Hepatocyte (in vitro differentiated cells): ENCODE measurements at regions not wholly inside any gene's neighbourhood (a gene's known extent, or its start where the extent isn't known, plus 50 kb on each side); places are given as distances from the start of the nearest gene placed in this dataset.

ENCODE experiments used
- DNase-seq: peaks from one replicate; pipeline ENCODE4 v3.0.0-alpha.2; 2016; ENCODE audit warnings: low spot score
- H2AFZ ChIP-seq: fragments of 200-600 bp; sonication (generic); 2 replicates; pipeline ENCODE4 v1.6.0; 2016; ENCODE audit warnings: antibody characterized with exemption, mild to moderate bottlenecking
- H3K27ac ChIP-seq: fragments of 200-600 bp; sonication (generic); 2 replicates; pipeline ENCODE4 v1.5.1; 2016; ENCODE audit warnings: mild to moderate bottlenecking
- H3K27me3 ChIP-seq: fragments of 200-600 bp; sonication (generic); 2 replicates; pipeline ENCODE4 v1.6.1; 2016
- H3K36me3 ChIP-seq: fragments of 200-600 bp; sonication (generic); replicated peaks from 2 replicates; pipeline ENCODE4 v1.5.1; 2016; ENCODE audit warnings: low read depth; ENCODE audit not compliant: insufficient read depth
- H3K4me1 ChIP-seq: fragments of 200-600 bp; sonication (generic); 2 replicates; pipeline ENCODE4 v1.5.1; 2016; ENCODE audit warnings: mild to moderate bottlenecking, moderate library complexity; ENCODE audit not compliant: insufficient read depth
- H3K4me2 ChIP-seq: fragments of 200-600 bp; sonication (generic); 2 replicates; pipeline ENCODE4 v1.6.0; 2016
- H3K4me3 ChIP-seq: fragments of 200-600 bp; sonication (generic); 2 replicates; pipeline ENCODE4 v1.5.1; 2016; ENCODE audit warnings: mild to moderate bottlenecking
- H3K79me2 ChIP-seq: fragments of 200-600 bp; sonication (generic); 2 replicates; pipeline ENCODE4 v1.6.0; 2017; ENCODE audit warnings: mild to moderate bottlenecking
- H3K9me2 ChIP-seq: fragments of 200-600 bp; sonication (generic); replicated peaks from 2 replicates; pipeline ENCODE4 v1.6.0; 2017; ENCODE audit warnings: mild to moderate bottlenecking; ENCODE audit not compliant: insufficient read depth
- H3K9me3 ChIP-seq: fragments of 200-600 bp; sonication (generic); 2 replicates; pipeline ENCODE4 v1.5.1; 2016; ENCODE audit warnings: low read depth, mild to moderate bottlenecking
- H4K20me1 ChIP-seq: fragments of 200-600 bp; sonication (generic); 2 replicates; pipeline ENCODE4 v1.6.0; 2016; ENCODE audit warnings: mild to moderate bottlenecking; ENCODE audit not compliant: insufficient read depth, poor library complexity, severe bottlenecking
- CTCF ChIP-seq: fragments of 200-600 bp; sonication (generic); IDR thresholded peaks from 2 replicates; pipeline ENCODE4 v1.5.1; 2016; ENCODE audit warnings: antibody characterized with exemption, mild to moderate bottlenecking; ENCODE audit not compliant: poor library complexity
- EZH2 ChIP-seq: fragments of 200-600 bp; sonication (generic); IDR thresholded peaks from 2 replicates; pipeline ENCODE4 v1.6.1; 2016; ENCODE audit warnings: antibody characterized with exemption, mild to moderate bottlenecking, borderline replicate concordance
- EZH2phosphoT487 ChIP-seq: fragments of 200-600 bp; sonication (generic); IDR thresholded peaks from one replicate; pipeline ENCODE4 v1.6.1; 2018; ENCODE audit warnings: antibody characterized with exemption, mild to moderate bottlenecking, low read depth, moderate library complexity; ENCODE audit not compliant: unreplicated experiment, severe bottlenecking
- WGBS: methylation state at CpG from one replicate; pipeline ENCODE4 v1.1.6; 2016; ENCODE audit warnings: low lambda C conversion rate; ENCODE audit errors: missing lambda C conversion rate; 5-methylcytosine and 5-hydroxymethylcytosine counted together

DNA sequence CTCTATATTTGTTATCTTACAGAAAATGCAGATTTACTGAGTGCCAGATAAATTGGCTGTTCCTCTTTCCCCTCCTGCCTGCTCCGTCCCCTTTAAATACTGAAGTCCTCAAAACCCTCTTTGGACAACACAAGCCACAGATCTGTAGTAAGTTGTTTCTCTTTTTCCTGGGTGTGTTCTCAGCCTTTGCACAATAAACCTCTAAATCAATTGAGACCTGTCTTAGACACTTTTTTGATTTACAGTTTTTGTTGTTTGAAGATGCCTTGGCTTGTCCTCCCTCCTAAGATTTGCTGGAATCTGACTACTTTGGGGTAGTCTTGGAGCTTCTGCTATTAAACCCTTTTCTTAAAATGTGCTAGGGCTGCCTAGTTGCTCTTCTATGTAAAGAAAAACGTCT lies 60.9 kb upstream of the EIF2S2 start:
- H3K79me2 ChIP-seq = no peaks in the 10 kb centered on the region
- DNase-seq = no peak
- H3K4me2 ChIP-seq = no peak overlapping the region
- no peak overlapping the region for H2AFZ ChIP-seq
- H3K4me1 ChIP-seq = no peaks in the 10 kb centered on the region
- H3K9me2 ChIP-seq = no peaks in the 10 kb centered on the region
- WGBS = 72% methylated on average over 2 of the region's 2 CpGs
- H3K36me3 ChIP-seq = no peaks in the 10 kb centered on the region
- TF ChIP-seq CTCF (no peak), EZH2phosphoT487 (no peak), EZH2 (no peak)
- H3K27ac ChIP-seq = no peak overlapping the region
- H3K4me3 ChIP-seq = no peak overlapping the region
- no peaks in the 10 kb centered on the region for H3K27me3 ChIP-seq
- no peaks in the 10 kb centered on the region for H4K20me1 ChIP-seq
- H3K9me3 ChIP-seq = no peaks in the 10 kb centered on the region

- H3K4me2 ChIP-seq = no peak overlapping the region
- H3K4me1 ChIP-seq = no peaks in the 10 kb centered on the region
- no peaks in the 10 kb centered on the region for H3K27me3 ChIP-seq
- no peak for DNase-seq
- H3K4me3 ChIP-seq = no peak overlapping the region
- no peaks in the 10 kb centered on the region for H3K9me2 ChIP-seq
- no peaks in the 10 kb centered on the region for H3K36me3 ChIP-seq
- no peaks in the 10 kb centered on the region for H4K20me1 ChIP-seq
- no peak overlapping the region for H3K27ac ChIP-seq
- H2AFZ ChIP-seq = no peak overlapping the region
- no peak for TF ChIP-seq CTCF
- no peak for TF ChIP-seq EZH2
- no peak for TF ChIP-seq EZH2phosphoT487
- no peaks in the 10 kb centered on the region for H3K79me2 ChIP-seq
- H3K9me3 ChIP-seq = no peaks in the 10 kb centered on the region
- 64% methylated on average over 3 of the region's 3 CpGs for WGBS
Measured at GRCh38 chr20:34175079-34175478, 63.0 kb upstream of the EIF2S2 start.

GRCh38 chr20:34175879-34176278 lies 63.8 kb upstream of the EIF2S2 start:
- no peak overlapping the region for H2AFZ ChIP-seq
- no peaks in the 10 kb centered on the region for H3K36me3 ChIP-seq
- no peak for DNase-seq
- no peaks in the 10 kb centered on the region for H3K4me1 ChIP-seq
- 88% methylated on average over 6 of the region's 6 CpGs for WGBS
- H3K27me3 ChIP-seq = no peaks in the 10 kb centered on the region
- no peak overlapping the region for H3K4me2 ChIP-seq
- H3K9me2 ChIP-seq = no peaks in the 10 kb centered on the region
- H3K4me3 ChIP-seq = no peak overlapping the region
- no peaks in the 10 kb centered on the region for H3K79me2 ChIP-seq
- H3K27ac ChIP-seq = no peak overlapping the region
- TF ChIP-seq EZH2phosphoT487 (no peak), CTCF (no peak), EZH2 (no peak)
- no peaks in the 10 kb centered on the region for H4K20me1 ChIP-seq
- H3K9me3 ChIP-seq = no peaks in the 10 kb centered on the region

GRCh38 chr20:34177052-34177451 lies 64.2 kb upstream of the ASIP start:
- Histone ChIP-seq H3K79me2 (no peaks in the 10 kb centered on the region), H3K36me3 (no peaks in the 10 kb centered on the region), H3K9me3 (no peaks in the 10 kb centered on the region), H3K9me2 (no peaks in the 10 kb centered on the region), H4K20me1 (no peaks in the 10 kb centered on the region), H3K4me2 (no peak overlapping the region), H3K27me3 (no peaks in the 10 kb centered on the region), H2AFZ (no peak overlapping the region), H3K4me1 (no peaks in the 10 kb centered on the region), H3K27ac (no peak overlapping the region), H3K4me3 (no peak overlapping the region)
- DNase-seq = no peak
- TF ChIP-seq EZH2phosphoT487 (no peak), EZH2 (no peak)
- 91% methylated on average over 3 of the region's 3 CpGs for WGBS
